ENCODE measurements at regions not wholly inside any gene's neighbourhood (a gene's known extent, or its start where the extent isn't known, plus 50 kb on each side); places are given as distances from the start of the nearest gene placed in this dataset.
"Not testable (repeated sequence)": the region's sequence is repeated elsewhere in the genome, so short reads cannot be mapped to it uniquely, and the experiment has no call there.

GRCh38 chr1:99501871-99502270 is 144.0 kb upstream of the PALMD start:
- no peak for DNase-seq (ENCODE audit: low spot score)

- DNase-seq (ENCODE audit: low spot score), result no peak
Measured at GRCh38 chr1:99502400-99502799, 143.5 kb upstream of the PALMD start.

GRCh38 chr1:99503276-99503747 is 142.6 kb upstream of the PALMD start:
- DNase-seq (ENCODE audit: low spot score), result no peak

GRCh38 chr1:99504287-99504686 is 141.6 kb upstream of the PALMD start:
- no peak for DNase-seq (ENCODE audit: low spot score)

GRCh38 chr1:99506631-99507030 is 139.3 kb upstream of the PALMD start:
- DNase-seq (ENCODE audit: low spot score), result no peak

- DNase-seq (ENCODE audit: low spot score), result not testable (repeated sequence)
Measured at GRCh38 chr1:99507446-99507845, 138.5 kb upstream of the PALMD start.

- no peak for DNase-seq (ENCODE audit: low spot score)
Measured at GRCh38 chr1:99507906-99508732, 137.8 kb upstream of the PALMD start.

GRCh38 chr1:99508733-99509445 is 137.0 kb upstream of the PALMD start:
- not testable (repeated sequence) for DNase-seq (ENCODE audit: low spot score)

- DNase-seq (ENCODE audit: low spot score), result not testable (repeated sequence)
Measured at GRCh38 chr1:99514823-99515552, 130.9 kb upstream of the PALMD start.

- no peak for DNase-seq (ENCODE audit: low spot score)
Measured at GRCh38 chr1:99516141-99516540, 129.8 kb upstream of the PALMD start.

GRCh38 chr1:99520121-99520520 is 125.8 kb upstream of the PALMD start:
- DNase-seq (ENCODE audit: low spot score), result no peak

GRCh38 chr1:99525331-99525730 is 120.6 kb upstream of the PALMD start:
- DNase-seq (ENCODE audit: low spot score), result no peak

- DNase-seq (ENCODE audit: low spot score), result peak; percentile 17
Measured at GRCh38 chr1:99527078-99527477, 118.8 kb upstream of the PALMD start.

GRCh38 chr1:99527545-99527944 is 118.4 kb upstream of the PALMD start:
- no peak for DNase-seq (ENCODE audit: low spot score)

GRCh38 chr1:99529002-99529401 is 116.9 kb upstream of the PALMD start:
- DNase-seq (ENCODE audit: low spot score), result no peak

- no peak for DNase-seq (ENCODE audit: low spot score)
Measured at GRCh38 chr1:99531578-99532275, 114.2 kb upstream of the PALMD start.

GRCh38 chr1:99532276-99532580 is 113.7 kb upstream of the PALMD start:
- no peak for DNase-seq (ENCODE audit: low spot score)

- DNase-seq (ENCODE audit: low spot score), result no peak
Measured at GRCh38 chr1:99533909-99534637, 111.8 kb upstream of the PALMD start.

GRCh38 chr1:99534638-99534930 is 111.3 kb upstream of the PALMD start:
- no peak for DNase-seq (ENCODE audit: low spot score)

- no peak for DNase-seq (ENCODE audit: low spot score)
Measured at GRCh38 chr1:99535470-99536164, 110.3 kb upstream of the PALMD start.

All from SW480 (cell line).